ENCODE measurements at regions not wholly inside any gene's neighbourhood (a gene's known extent, or its start where the extent isn't known, plus 50 kb on each side); places are given as distances from the start of the nearest gene placed in this dataset.

GRCh38 chr20:21900431-21900830 lies 195.0 kb downstream of the PAX1 start:
- FAIRE-seq = no peak
- intact Hi-C loops (cut with DNase I) = no loop called here

GRCh38 chr20:21874921-21875320 lies 169.5 kb downstream of the PAX1 start:
- Histone ChIP-seq H3K9me3 (ENCODE audit: control insufficient read depth in 2 of 3, insufficient read depth in 1 of 3, low read length in 3 of 3) (no peaks in the 10 kb centered on the region), H3K27me3 (ENCODE audit: control insufficient read depth, insufficient read depth, low read length) (no peaks in the 10 kb centered on the region), H3K4me3 (ENCODE audit: low read length in 3 of 3) (no peak overlapping the region), H3K9ac (ENCODE audit: low read length in 3 of 3) (no peak overlapping the region), H3K4me1 (ENCODE audit: control insufficient read depth in 2 of 3, insufficient read depth in 2 of 3, low read depth in 1 of 3, low read length in 3 of 3) (no peaks in the 10 kb centered on the region), H3K27ac (ENCODE audit: low read depth in 2 of 2, low read length in 2 of 2) (no peak overlapping the region), H3K36me3 (ENCODE audit: control insufficient read depth in 2 of 3, insufficient read depth in 3 of 3, low read length in 3 of 3) (no peaks in the 10 kb centered on the region)
- DNase-seq = no peak
- no peak for FAIRE-seq
- no peak for TF ChIP-seq CTCF (IDR thresholded peaks at IDR 0.05; ENCODE audit: borderline replicate concordance, extremely low read depth, insufficient read depth)
- intact Hi-C loops (cut with DNase I) = no loop called here

More at GRCh38 chr20:21900431-21900830, 195.0 kb downstream of the PAX1 start:
- Histone ChIP-seq H3K9me3 (ENCODE audit: control insufficient read depth in 2 of 3, insufficient read depth in 1 of 3, low read length in 3 of 3) (peaks cover 0 to 2% (median 0%) of the 10 kb centered on the region in 3 donors), H3K4me1 (ENCODE audit: control insufficient read depth in 2 of 3, insufficient read depth in 2 of 3, low read depth in 1 of 3, low read length in 3 of 3) (no peaks in the 10 kb centered on the region), H3K4me3 (ENCODE audit: low read length in 3 of 3) (no peak overlapping the region), H3K9ac (ENCODE audit: low read length in 3 of 3) (no peak overlapping the region), H3K36me3 (ENCODE audit: control insufficient read depth in 2 of 3, insufficient read depth in 3 of 3, low read length in 3 of 3) (no peaks in the 10 kb centered on the region), H3K27me3 (ENCODE audit: control insufficient read depth, insufficient read depth, low read length) (no peaks in the 10 kb centered on the region), H3K27ac (ENCODE audit: low read depth in 2 of 2, low read length in 2 of 2) (no peak overlapping the region)
- no peak for TF ChIP-seq CTCF (IDR thresholded peaks at IDR 0.05; ENCODE audit: borderline replicate concordance, extremely low read depth, insufficient read depth)
- no peak for DNase-seq

- FAIRE-seq = no peak
- no peaks in the 10 kb centered on the region for H3K9me3 ChIP-seq (ENCODE audit: control insufficient read depth in 2 of 3, insufficient read depth in 1 of 3, low read length in 3 of 3)
- no peaks in the 10 kb centered on the region for H3K27me3 ChIP-seq (ENCODE audit: control insufficient read depth, insufficient read depth, low read length)
- no peak overlapping the region for H3K9ac ChIP-seq (ENCODE audit: low read length in 3 of 3)
- no peaks in the 10 kb centered on the region for H3K36me3 ChIP-seq (ENCODE audit: control insufficient read depth in 2 of 3, insufficient read depth in 3 of 3, low read length in 3 of 3)
- TF ChIP-seq CTCF (IDR thresholded peaks at IDR 0.05; ENCODE audit: borderline replicate concordance, extremely low read depth, insufficient read depth) = no peak
- H3K4me1 ChIP-seq (ENCODE audit: control insufficient read depth in 2 of 3, insufficient read depth in 2 of 3, low read depth in 1 of 3, low read length in 3 of 3) = no peaks in the 10 kb centered on the region
- no peak for DNase-seq
- H3K4me3 ChIP-seq (ENCODE audit: low read length in 3 of 3) = no peak overlapping the region
- no peak overlapping the region for H3K27ac ChIP-seq (ENCODE audit: low read depth in 2 of 2, low read length in 2 of 2)
- intact Hi-C loops (cut with DNase I) = no loop called here
Observed at GRCh38 chr20:21874127-21874526, 168.7 kb downstream of the PAX1 start.

GRCh38 chr20:21873291-21873690 lies 167.8 kb downstream of the PAX1 start:
- FAIRE-seq (no peak), DNase-seq (no peak)
- no peak overlapping the region for H3K4me3 ChIP-seq (ENCODE audit: low read length in 3 of 3)
- no peaks in the 10 kb centered on the region for H3K27me3 ChIP-seq (ENCODE audit: control insufficient read depth, insufficient read depth, low read length)
- no peaks in the 10 kb centered on the region for H3K9me3 ChIP-seq (ENCODE audit: control insufficient read depth in 2 of 3, insufficient read depth in 1 of 3, low read length in 3 of 3)
- no peak overlapping the region for H3K27ac ChIP-seq (ENCODE audit: low read depth in 2 of 2, low read length in 2 of 2)
- no peaks in the 10 kb centered on the region for H3K36me3 ChIP-seq (ENCODE audit: control insufficient read depth in 2 of 3, insufficient read depth in 3 of 3, low read length in 3 of 3)
- H3K9ac ChIP-seq (ENCODE audit: low read length in 3 of 3) = no peak overlapping the region
- H3K4me1 ChIP-seq (ENCODE audit: control insufficient read depth in 2 of 3, insufficient read depth in 2 of 3, low read depth in 1 of 3, low read length in 3 of 3) = no peaks in the 10 kb centered on the region
- no peak for TF ChIP-seq CTCF (IDR thresholded peaks at IDR 0.05; ENCODE audit: borderline replicate concordance, extremely low read depth, insufficient read depth)
- intact Hi-C loops (cut with DNase I) = no loop called here
